ENCODE measurements at regions not wholly inside any gene's neighbourhood (a gene's known extent, or its start where the extent isn't known, plus 50 kb on each side); places are given as distances from the start of the nearest gene placed in this dataset.
"Not testable (repeated sequence)": the region's sequence is repeated elsewhere in the genome, so short reads cannot be mapped to it uniquely, and the experiment has no call there.

DNA sequence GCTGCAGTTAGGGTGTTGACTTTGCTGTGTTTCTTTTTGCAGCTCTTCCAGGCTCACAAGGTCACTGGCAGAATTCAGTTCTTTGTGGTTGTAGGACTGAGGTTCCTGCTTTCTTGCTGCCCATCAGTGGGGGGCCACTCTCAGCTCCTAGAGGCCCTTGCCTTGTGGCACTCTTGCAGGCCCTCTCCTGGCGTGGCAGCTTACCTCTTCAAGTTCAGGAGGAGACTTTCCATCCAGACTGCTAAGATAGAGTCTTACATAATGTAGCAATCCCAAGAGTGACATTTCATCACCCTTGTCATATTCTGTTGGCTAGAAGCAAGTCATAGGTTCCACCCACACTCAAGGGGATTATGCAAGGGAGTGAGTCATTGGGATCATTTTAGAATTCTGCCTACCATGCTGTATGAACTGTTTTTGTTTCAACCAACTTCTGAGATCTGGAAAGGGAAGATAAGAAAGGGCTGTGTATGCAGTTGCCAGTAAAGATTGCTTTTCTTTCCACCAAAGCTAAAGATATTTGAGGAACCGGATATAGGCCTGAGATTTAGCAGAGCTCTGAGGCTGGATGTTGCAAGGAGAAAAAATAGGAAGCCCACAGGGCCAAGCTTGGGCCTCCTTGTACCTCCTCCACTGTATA is 91.7 kb downstream of the FAM72B start:
- H3K27me3 ChIP-seq (ENCODE audit: control insufficient read depth in 1 of 2, insufficient read depth in 2 of 2, low read length in 2 of 2); H3K9me3 ChIP-seq (ENCODE audit: control insufficient read depth in 2 of 2, insufficient read depth in 1 of 2, low read depth in 1 of 2, low read length in 1 of 2); H3K27ac ChIP-seq (ENCODE audit: low read depth in 2 of 2, low read length in 1 of 2); H3K4me3 ChIP-seq (ENCODE audit: low read depth in 1 of 2, low read length in 2 of 2); H3K4me1 ChIP-seq (ENCODE audit: control insufficient read depth in 2 of 2, insufficient read depth in 2 of 2, low read length in 1 of 2); H3K36me3 ChIP-seq (ENCODE audit: control insufficient read depth in 2 of 2, insufficient read depth in 2 of 2, low read length in 1 of 2): not testable (repeated sequence)
- WGBS, 2 donors: 44 to 49% methylated on average over 2 of the region's 2 CpGs

DNA sequence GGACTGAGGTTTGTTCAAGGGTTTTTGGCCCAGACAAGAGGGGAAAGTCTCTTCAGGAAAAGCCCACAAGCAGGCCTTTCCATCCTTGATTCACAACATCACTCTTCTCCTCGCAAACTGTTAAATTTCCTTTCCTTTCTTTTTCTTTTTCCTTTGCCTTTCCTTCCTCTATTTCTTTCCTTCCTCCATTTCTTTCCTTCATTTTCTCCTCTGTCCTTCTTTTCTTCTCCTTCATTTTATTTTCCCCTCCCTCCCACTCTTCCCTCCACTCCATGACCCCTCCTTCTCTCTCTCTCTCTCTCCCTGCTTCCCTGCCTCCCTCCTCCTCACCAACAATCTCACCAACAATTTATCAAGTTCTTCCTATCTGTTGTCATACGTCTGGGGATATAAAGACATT is 89.1 kb downstream of the FAM72B start:
- not testable (repeated sequence) for H3K36me3 ChIP-seq (ENCODE audit: control insufficient read depth in 2 of 2, insufficient read depth in 2 of 2, low read length in 1 of 2); H3K9me3 ChIP-seq (ENCODE audit: control insufficient read depth in 2 of 2, insufficient read depth in 1 of 2, low read depth in 1 of 2, low read length in 1 of 2); H3K27me3 ChIP-seq (ENCODE audit: control insufficient read depth in 1 of 2, insufficient read depth in 2 of 2, low read length in 2 of 2); H3K4me1 ChIP-seq (ENCODE audit: control insufficient read depth in 2 of 2, insufficient read depth in 2 of 2, low read length in 1 of 2); H3K27ac ChIP-seq (ENCODE audit: low read depth in 2 of 2, low read length in 1 of 2); H3K4me3 ChIP-seq (ENCODE audit: low read depth in 1 of 2, low read length in 2 of 2)
- 91 to 100% methylated on average over 1 to 2 of the region's 2 CpGs for WGBS, 2 donors

- 0% methylated on average over 37 to 54 of the region's 69 CpGs for WGBS, 2 donors
- peak overlapping the region; percentile 37 to 39 for H3K4me3 ChIP-seq (ENCODE audit: low read depth in 1 of 2, low read length in 2 of 2)
- H3K9me3 ChIP-seq (ENCODE audit: control insufficient read depth in 2 of 2, insufficient read depth in 1 of 2, low read depth in 1 of 2, low read length in 1 of 2); H3K36me3 ChIP-seq (ENCODE audit: control insufficient read depth in 2 of 2, insufficient read depth in 2 of 2, low read length in 1 of 2); H3K27ac ChIP-seq (ENCODE audit: low read depth in 2 of 2, low read length in 1 of 2); H3K27me3 ChIP-seq (ENCODE audit: control insufficient read depth in 1 of 2, insufficient read depth in 2 of 2, low read length in 2 of 2); H3K4me1 ChIP-seq (ENCODE audit: control insufficient read depth in 2 of 2, insufficient read depth in 2 of 2, low read length in 1 of 2): not testable (repeated sequence)
Observed at GRCh38 chr1:121097127-121097866, 86.8 kb downstream of the FAM72B start.

DNA sequence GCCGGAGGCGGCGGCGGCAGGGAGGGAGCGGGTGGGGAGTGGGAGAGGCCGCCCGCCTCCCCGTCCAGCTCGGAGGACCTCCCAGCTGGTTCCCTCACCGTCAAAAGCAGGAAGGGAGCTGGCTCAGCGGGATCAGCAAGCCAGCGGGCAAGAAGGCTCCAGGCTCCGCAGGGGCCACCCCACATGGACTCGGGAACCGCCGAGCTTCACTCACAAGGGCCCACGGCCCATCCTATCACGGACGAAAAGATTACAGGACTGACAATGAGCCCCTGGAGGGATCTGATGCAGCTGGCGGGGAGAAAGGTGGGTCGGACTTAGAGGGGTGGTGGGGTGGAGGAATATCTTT is 86.3 kb downstream of the FAM72B start:
- H3K27ac ChIP-seq (ENCODE audit: low read depth in 2 of 2, low read length in 1 of 2): not testable (repeated sequence)
- peak overlapping the region; percentile 37 to 39 for H3K4me3 ChIP-seq (ENCODE audit: low read depth in 1 of 2, low read length in 2 of 2)

DNA sequence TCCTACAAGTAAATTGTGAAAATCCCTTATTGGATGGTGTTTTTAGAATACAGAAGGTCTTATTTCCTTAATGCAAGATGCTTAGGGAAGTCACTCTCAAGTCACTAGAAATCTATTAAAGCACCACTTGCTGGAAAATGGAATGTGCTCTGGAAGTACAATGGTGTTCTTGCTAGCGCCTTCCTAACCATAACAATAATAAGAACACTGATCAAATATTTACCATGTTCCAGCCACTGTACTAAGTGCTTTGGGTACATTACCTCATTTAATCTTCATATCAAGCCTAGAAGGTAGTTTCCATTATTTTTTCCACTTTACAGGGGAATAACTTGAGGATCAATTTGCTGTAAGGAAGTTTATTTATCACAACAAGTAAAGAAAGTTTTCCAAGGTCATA is 75.1 kb downstream of the FAM72B start:
- not testable (repeated sequence) for H3K4me1 ChIP-seq (ENCODE audit: control insufficient read depth in 2 of 2, insufficient read depth in 2 of 2, low read length in 1 of 2); H3K4me3 ChIP-seq (ENCODE audit: low read depth in 1 of 2, low read length in 2 of 2)

More for the DNA sequence above, 86.3 kb downstream of the FAM72B start:
- H3K4me1 ChIP-seq (ENCODE audit: control insufficient read depth in 2 of 2, insufficient read depth in 2 of 2, low read length in 1 of 2); H3K27me3 ChIP-seq (ENCODE audit: control insufficient read depth in 1 of 2, insufficient read depth in 2 of 2, low read length in 2 of 2); H3K36me3 ChIP-seq (ENCODE audit: control insufficient read depth in 2 of 2, insufficient read depth in 2 of 2, low read length in 1 of 2); H3K9me3 ChIP-seq (ENCODE audit: control insufficient read depth in 2 of 2, insufficient read depth in 1 of 2, low read depth in 1 of 2, low read length in 1 of 2): not testable (repeated sequence)
- 0 to 8% methylated on average over 6 to 16 of the region's 21 CpGs for WGBS, 2 donors

GRCh38 chr1:121116522-121117297 is 67.4 kb downstream of the FAM72B start:
- WGBS, 2 donors: 26 to 35% methylated on average over 19 to 43 of the region's 44 CpGs
- H3K27ac ChIP-seq (ENCODE audit: low read depth in 2 of 2, low read length in 1 of 2): peak overlapping the region; percentile 4 to 31
- not testable (repeated sequence) for H3K27me3 ChIP-seq (ENCODE audit: control insufficient read depth in 1 of 2, insufficient read depth in 2 of 2, low read length in 2 of 2); H3K36me3 ChIP-seq (ENCODE audit: control insufficient read depth in 2 of 2, insufficient read depth in 2 of 2, low read length in 1 of 2); H3K4me1 ChIP-seq (ENCODE audit: control insufficient read depth in 2 of 2, insufficient read depth in 2 of 2, low read length in 1 of 2); H3K9me3 ChIP-seq (ENCODE audit: control insufficient read depth in 2 of 2, insufficient read depth in 1 of 2, low read depth in 1 of 2, low read length in 1 of 2)
- H3K4me3 ChIP-seq (ENCODE audit: low read depth in 1 of 2, low read length in 2 of 2): peak overlapping the region; percentile 19 to 32

More for the DNA sequence above, 75.1 kb downstream of the FAM72B start:
- H3K27ac ChIP-seq (ENCODE audit: low read depth in 2 of 2, low read length in 1 of 2); H3K27me3 ChIP-seq (ENCODE audit: control insufficient read depth in 1 of 2, insufficient read depth in 2 of 2, low read length in 2 of 2); H3K9me3 ChIP-seq (ENCODE audit: control insufficient read depth in 2 of 2, insufficient read depth in 1 of 2, low read depth in 1 of 2, low read length in 1 of 2); H3K36me3 ChIP-seq (ENCODE audit: control insufficient read depth in 2 of 2, insufficient read depth in 2 of 2, low read length in 1 of 2): not testable (repeated sequence)
- 91 to 100% methylated on average over 1 of the region's 1 CpG for WGBS, 2 donors

- 5 to 10% methylated on average over 5 to 6 of the region's 10 CpGs for WGBS, 2 donors
Observed at GRCh38 chr1:121117298-121117611, 66.9 kb downstream of the FAM72B start.

DNA sequence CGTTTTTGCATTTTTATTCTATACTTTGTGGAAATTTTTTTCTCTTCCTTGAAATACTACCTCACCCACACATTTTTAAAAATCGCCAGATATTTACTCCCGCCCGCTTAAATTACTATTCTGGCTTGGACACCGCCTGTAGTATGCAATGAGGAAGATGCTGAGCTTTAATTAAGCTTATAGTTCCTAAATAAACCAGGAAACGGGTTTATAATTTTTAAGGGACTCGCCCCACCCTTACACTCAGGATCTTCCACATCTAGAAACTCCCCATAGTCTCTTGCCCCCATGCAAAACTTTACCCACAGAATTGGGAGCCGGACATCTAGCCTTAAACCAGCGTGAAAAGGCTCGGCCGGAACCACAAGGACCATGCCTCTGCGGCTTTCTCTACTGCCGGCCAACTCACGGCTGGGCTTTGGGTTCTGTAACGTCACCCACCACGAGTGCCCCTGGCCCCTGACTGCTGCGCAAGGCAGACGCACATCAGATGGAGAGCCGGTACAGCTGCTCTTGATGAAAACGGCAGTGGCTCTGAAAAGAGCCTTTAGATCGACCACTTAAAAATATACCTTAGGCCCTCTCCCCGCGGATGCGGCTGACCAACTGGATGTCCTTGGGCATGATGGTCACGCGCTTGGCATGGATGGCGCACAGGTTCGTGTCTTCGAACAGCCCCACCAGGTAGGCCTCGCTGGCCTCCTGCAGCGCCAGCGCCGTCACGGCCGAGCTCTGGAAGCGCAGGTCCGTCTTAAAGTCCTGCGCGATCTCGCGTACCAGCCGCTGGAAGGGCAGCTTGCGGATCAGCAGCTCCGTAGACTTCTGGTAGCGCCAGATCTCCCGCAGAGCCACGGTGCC is 66.3 kb downstream of the FAM72B start:
- H3K36me3 ChIP-seq (ENCODE audit: control insufficient read depth in 2 of 2, insufficient read depth in 2 of 2, low read length in 1 of 2); H3K4me1 ChIP-seq (ENCODE audit: control insufficient read depth in 2 of 2, insufficient read depth in 2 of 2, low read length in 1 of 2); H3K9me3 ChIP-seq (ENCODE audit: control insufficient read depth in 2 of 2, insufficient read depth in 1 of 2, low read depth in 1 of 2, low read length in 1 of 2); H3K27me3 ChIP-seq (ENCODE audit: control insufficient read depth in 1 of 2, insufficient read depth in 2 of 2, low read length in 2 of 2): not testable (repeated sequence)
- WGBS, 2 donors: 9 to 10% methylated on average over 34 to 40 of the region's 47 CpGs
- Histone ChIP-seq H3K4me3 (ENCODE audit: low read depth in 1 of 2, low read length in 2 of 2) (peak overlapping the region; percentile 37 to 50), H3K27ac (ENCODE audit: low read depth in 2 of 2, low read length in 1 of 2) (peak overlapping the region; percentile 63 to 76)

More at GRCh38 chr1:121117298-121117611, 66.9 kb downstream of the FAM72B start:
- H3K4me1 ChIP-seq (ENCODE audit: control insufficient read depth in 2 of 2, insufficient read depth in 2 of 2, low read length in 1 of 2); H3K36me3 ChIP-seq (ENCODE audit: control insufficient read depth in 2 of 2, insufficient read depth in 2 of 2, low read length in 1 of 2); H3K27me3 ChIP-seq (ENCODE audit: control insufficient read depth in 1 of 2, insufficient read depth in 2 of 2, low read length in 2 of 2); H3K9me3 ChIP-seq (ENCODE audit: control insufficient read depth in 2 of 2, insufficient read depth in 1 of 2, low read depth in 1 of 2, low read length in 1 of 2): not testable (repeated sequence)
- Histone ChIP-seq H3K4me3 (ENCODE audit: low read depth in 1 of 2, low read length in 2 of 2) (peak overlapping the region in 1 of 2 donors; percentile 32), H3K27ac (ENCODE audit: low read depth in 2 of 2, low read length in 1 of 2) (peak overlapping the region in 1 of 2 donors; percentile 31)
